SK-N-SH (cell line): ENCODE measurements at regions not wholly inside any gene's neighbourhood (a gene's known extent, or its start where the extent isn't known, plus 50 kb on each side); places are given as distances from the start of the nearest gene placed in this dataset.

Experiments used
- CTCF ChIA-PET: fragments of 300-600, 350-600 bp; formaldehyde crosslinking; extraction: SDS; loops from one replicate; lab custom pipeline; 2021; lab: Yijun Ruan, JAX
- POLR2A ChIA-PET: fragments of 350-600 bp; sonication (Branson Sonifier 250); formaldehyde crosslinking; extraction: SDS; loops from one replicate; lab custom pipeline; 2020; ENCODE audit warnings: antibody characterized with exemption, inconsistent platforms; lab: Yijun Ruan, JAX
- DNase-seq: peaks from one replicate; pipeline ENCODE4 v3.0.0; 2012
- H2AFZ ChIP-seq: fragments of 200-600 bp; sonication (generic); 2 replicates; pipeline ENCODE4 v1.8.1; 2016; ENCODE audit warnings: antibody characterized with exemption, mild to moderate bottlenecking, low read depth
- H3F3A ChIP-seq: fragments of 200-600 bp; sonication (generic); replicated peaks from 2 replicates; pipeline ENCODE3; 2016; ENCODE audit warnings: antibody characterized with exemption, mild to moderate bottlenecking; ENCODE audit not compliant: insufficient read depth
- H3K27ac ChIP-seq, 2 experiments: fragments of 200-500 bp in 1 of 2; fragments of 200-600 bp in 1 of 2; sonication (Bioruptor generic) in 1 of 2; sonication (generic), shearing (Covaris generic) in 1 of 2; 2 replicates each; pipeline versions ENCODE4 v1.5.1 to v1.6.1; 2014 to 2016; ENCODE audit warnings: low read depth in 2 of 2, inconsistent platforms in 1 of 2, low read length in 1 of 2, mild to moderate bottlenecking in 1 of 2, mixed read lengths in 1 of 2
- H3K27me3 ChIP-seq: fragments of 200-600 bp; sonication (generic), shearing (Covaris generic); 2 replicates; pipeline ENCODE4 v1.6.1; 2016; ENCODE audit warnings: mixed run types; ENCODE audit not compliant: insufficient read depth
- H3K36me3 ChIP-seq, 2 experiments: fragments of 200-500 bp in 1 of 2; fragments of 200-600 bp in 1 of 2; sonication (Bioruptor generic) in 1 of 2; sonication (generic) in 1 of 2; replicated peaks in 1 of 2; 2 replicates each; pipeline versions ENCODE3 to v1.5.1; 2014 to 2016; ENCODE audit warnings: low read length in 1 of 2, mild to moderate bottlenecking in 1 of 2; ENCODE audit not compliant: insufficient read depth in 2 of 2, control insufficient read depth in 1 of 2
- H3K4me1 ChIP-seq, 2 experiments: fragments of 200-500 bp in 1 of 2; fragments of 200-600 bp in 1 of 2; sonication (Bioruptor generic) in 1 of 2; sonication (generic), shearing (Covaris generic) in 1 of 2; 2 replicates each; pipeline versions ENCODE4 v1.5.1 to v1.6.1; 2014 to 2016; ENCODE audit warnings: low read depth in 1 of 2, low read length in 1 of 2, mixed run types in 1 of 2; ENCODE audit not compliant: insufficient read depth in 2 of 2, control insufficient read depth in 1 of 2
- H3K4me2 ChIP-seq: fragments of 200-600 bp; sonication (generic), shearing (Covaris generic); 2 replicates; pipeline ENCODE4 v1.6.1; 2017; ENCODE audit warnings: mixed run types
- H3K4me3 ChIP-seq, 2 experiments: fragments of 200-500 bp in 1 of 2; fragments of 200-600 bp in 1 of 2; sonication (Bioruptor generic) in 1 of 2; sonication (generic), shearing (Covaris generic) in 1 of 2; 2 replicates each; pipeline versions ENCODE4 v1.5.1 to v1.8.1; 2014 to 2016; ENCODE audit warnings: low read depth in 2 of 2, inconsistent platforms in 1 of 2, low read length in 1 of 2, mild to moderate bottlenecking in 1 of 2, mixed read lengths in 1 of 2, moderate library complexity in 1 of 2
- H3K79me2 ChIP-seq: fragments of 200-600 bp; sonication (generic); 2 replicates; pipeline ENCODE4 v1.8.1; 2017; ENCODE audit warnings: mild to moderate bottlenecking; ENCODE audit not compliant: insufficient read depth
- H3K9ac ChIP-seq: fragments of 200-600 bp; sonication (generic); 2 replicates; pipeline ENCODE4 v1.6.1; 2017; ENCODE audit warnings: mixed run types
- H3K9me2 ChIP-seq: fragments of 200-600 bp; sonication (generic); 2 replicates; pipeline ENCODE4 v1.6.1; 2017; ENCODE audit warnings: mixed run types
- H3K9me3 ChIP-seq: fragments of 200-600 bp; sonication (generic); 2 replicates; pipeline ENCODE4 v1.6.1; 2017; ENCODE audit warnings: mixed run types, mild to moderate bottlenecking, moderate library complexity
- H4K20me1 ChIP-seq: fragments of 200-600 bp; sonication (generic); 2 replicates; pipeline ENCODE4 v1.6.1; 2017; ENCODE audit warnings: mild to moderate bottlenecking, mixed run types; ENCODE audit not compliant: insufficient read depth
- CTCF ChIP-seq: fragments of 200-600 bp; sonication (generic); IDR thresholded peaks from 2 replicates; pipeline ENCODE4 v1.6.1; 2017; ENCODE audit warnings: antibody characterized with exemption, mild to moderate bottlenecking, moderate library complexity
- ELF1 ChIP-seq: IDR thresholded peaks from 2 replicates; pipeline ENCODE4 v1.4.0; 2012
- EP300 ChIP-seq, 2 experiments: IDR thresholded peaks; 2 replicates each; pipeline versions ENCODE4 v1.4.0 to v1.6.1; 2012; ENCODE audit warnings: borderline replicate concordance in 1 of 2, low read depth in 1 of 2, low read length in 1 of 2
- EZH2phosphoT487 ChIP-seq: fragments of 200-600 bp; sonication (generic); IDR thresholded peaks from 2 replicates; pipeline ENCODE4 v1.6.1; 2017; ENCODE audit warnings: low read depth, mixed run types, mild to moderate bottlenecking, antibody characterized with exemption, moderate library complexity, borderline replicate concordance
- FOSL2 ChIP-seq: IDR thresholded peaks from 2 replicates; pipeline ENCODE4 v1.4.0; 2012; ENCODE audit warnings: low read depth, mild to moderate bottlenecking, moderate library complexity, borderline replicate concordance
- FOXM1 ChIP-seq: IDR thresholded peaks from 2 replicates; pipeline ENCODE4 v1.4.0; 2012; ENCODE audit warnings: low read depth, mild to moderate bottlenecking
- IRF3 ChIP-seq: fragments of 150-350 bp; IDR thresholded peaks from 2 replicates; pipeline ENCODE4 v1.6.1; 2016; ENCODE audit warnings: mild to moderate bottlenecking, low read depth, low read length
- JUND ChIP-seq: IDR thresholded peaks from 2 replicates; pipeline ENCODE4 v1.4.0; 2012
- MAX ChIP-seq: IDR thresholded peaks from 2 replicates; pipeline ENCODE4 v1.4.0; 2012; ENCODE audit warnings: low read depth
- MEF2A ChIP-seq: IDR thresholded peaks from 2 replicates; pipeline ENCODE4 v1.4.0; 2012; ENCODE audit warnings: low read depth, borderline replicate concordance
- NRF1 ChIP-seq: IDR thresholded peaks from 2 replicates; pipeline ENCODE4 v1.6.1; 2012; ENCODE audit warnings: low read depth, mild to moderate bottlenecking, low read length
- PBX3 ChIP-seq: IDR thresholded peaks from 2 replicates; pipeline ENCODE4; 2012
- POLR2AphosphoS5 ChIP-seq: IDR thresholded peaks from 2 replicates; pipeline ENCODE4 v1.6.1; 2012; ENCODE audit warnings: low read depth, low read length
- RAD21 ChIP-seq: IDR thresholded peaks from 2 replicates; pipeline ENCODE4 v1.6.1; 2012; ENCODE audit warnings: mild to moderate bottlenecking, low read length
- RFX5 ChIP-seq: IDR thresholded peaks from 2 replicates; pipeline ENCODE4 v1.6.1; 2012; ENCODE audit warnings: mild to moderate bottlenecking, improper control_type of control experiment, low read length
- SMC3 ChIP-seq: IDR thresholded peaks from 2 replicates; pipeline ENCODE4 v1.6.1; 2012; ENCODE audit warnings: low read depth, low read length, improper control_type of control experiment
- TAF1 ChIP-seq: IDR thresholded peaks from 2 replicates; pipeline ENCODE4 v1.6.1; 2012; ENCODE audit warnings: low read depth, mild to moderate bottlenecking, low read length, moderate library complexity, borderline replicate concordance
- USF2 ChIP-seq: fragments of 150-350 bp; IDR thresholded peaks from 2 replicates; pipeline ENCODE4 v1.6.1; 2017; ENCODE audit warnings: antibody characterized with exemption, low read length, low read depth, borderline replicate concordance
- YY1 ChIP-seq: IDR thresholded peaks from 2 replicates; pipeline ENCODE4 v1.4.0; 2012; ENCODE audit warnings: low read depth, mild to moderate bottlenecking
- WGBS: methylation state at CpG from one replicate; pipeline ENCODE4 v1.1.6; 2017; ENCODE audit warnings: low lambda C conversion rate; 5-methylcytosine and 5-hydroxymethylcytosine counted together

GRCh38 chr5:138654281-138654867 lies 79.2 kb upstream of the HSPA9 start:
- H4K20me1 ChIP-seq = no peaks in the 10 kb centered on the region
- no peaks in the 10 kb centered on the region for H3K36me3 ChIP-seq
- no peak overlapping the region for H3K4me2 ChIP-seq
- CTCF ChIA-PET = interaction anchor here (1.3 to 5.8 kb wide), 4 partner anchors 10 to 119 kb away, joined by 3 to 29 read pairs (median 4); no protein-coding TSS in a partner anchor
- no peaks in the 10 kb centered on the region for H3F3A ChIP-seq
- H2AFZ ChIP-seq = no peak overlapping the region
- WGBS = 65% methylated on average over 8 of the region's 8 CpGs
- DNase-seq = no peak
- no peaks in the 10 kb centered on the region for H3K9me3 ChIP-seq
- H3K4me1 ChIP-seq = peaks cover 0 to 20% of the 10 kb centered on the region in 2 experiments; a peak in 2 of 4 replicates
- H3K4me3 ChIP-seq = no peak overlapping the region
- TF ChIP-seq JUND = no peak
- TF ChIP-seq MAX = no peak
- TF ChIP-seq IRF3 = no peak
- TF ChIP-seq PBX3 = no peak
- TF ChIP-seq NRF1 = no peak
- no peak for TF ChIP-seq USF2
- no peak for TF ChIP-seq MEF2A
- no peak for TF ChIP-seq ELF1
- no peak for TF ChIP-seq EZH2phosphoT487
- TF ChIP-seq EP300 (IDR thresholded peaks at IDR 0.05; ENCODE audit: borderline replicate concordance in 1 of 2, low read depth in 1 of 2, low read length in 1 of 2) = no peak
- no peak for TF ChIP-seq TAF1
- no peak for TF ChIP-seq YY1
- no peak for TF ChIP-seq FOSL2
- no peak for TF ChIP-seq SMC3
- TF ChIP-seq CTCF = no peak
- TF ChIP-seq RFX5 = no peak
- TF ChIP-seq FOXM1 = no peak
- TF ChIP-seq RAD21 = no peak
- TF ChIP-seq POLR2AphosphoS5 = no peak
- TF ChIP-seq, all 33 proteins: peak for 0
- H3K9me2 ChIP-seq = no peaks in the 10 kb centered on the region
- POLR2A ChIA-PET = no interaction called here
- no peak overlapping the region for H3K27ac ChIP-seq
- no peaks in the 10 kb centered on the region for H3K27me3 ChIP-seq
- no peaks in the 10 kb centered on the region for H3K79me2 ChIP-seq
- H3K9ac ChIP-seq = no peak overlapping the region
